ENCODE measurements at regions not wholly inside any gene's neighbourhood (a gene's known extent, or its start where the extent isn't known, plus 50 kb on each side); places are given as distances from the start of the nearest gene placed in this dataset.
A peak's percentile ranks its signal among the peaks of the same experiment; 100 is the strongest.

GRCh38 chr1:168942165-168942564, 164.3 kb upstream of the ATP1B1 start:
- TF ChIP-seq ESRRG (CRISPR knock-in tag; IDR thresholded peaks at IDR 0.05) (no peak), CSRNP3 (CRISPR knock-in tag; IDR thresholded peaks at IDR 0.05) (no peak), PATZ1 (CRISPR knock-in tag; IDR thresholded peaks at IDR 0.05; ENCODE audit: borderline replicate concordance) (no peak), TSHZ2 (CRISPR knock-in tag; IDR thresholded peaks at IDR 0.05) (no peak), PPARA (CRISPR knock-in tag; IDR thresholded peaks at IDR 0.05; ENCODE audit: borderline replicate concordance) (no peak), POU6F1 (CRISPR knock-in tag; IDR thresholded peaks at IDR 0.05; ENCODE audit: borderline replicate concordance, low read depth) (no peak), ZNF70 (CRISPR knock-in tag; IDR thresholded peaks at IDR 0.05) (no peak)
- no peak for ATAC-seq

GRCh38 chr1:168945870-168946269, 160.6 kb upstream of the ATP1B1 start:
- TF ChIP-seq ZNF8 (CRISPR knock-in tag; IDR thresholded peaks at IDR 0.05) (no peak), CREB5 (CRISPR knock-in tag; IDR thresholded peaks at IDR 0.05; ENCODE audit: low read depth) (no peak), TOX (CRISPR knock-in tag; IDR thresholded peaks at IDR 0.05; ENCODE audit: borderline replicate concordance) (no peak), CSDC2 (CRISPR knock-in tag; IDR thresholded peaks at IDR 0.05) (no peak), GLIS3 (CRISPR knock-in tag; IDR thresholded peaks at IDR 0.05) (no peak), ISL1 (CRISPR knock-in tag; IDR thresholded peaks at IDR 0.05) (no peak), TSHZ2 (CRISPR knock-in tag; IDR thresholded peaks at IDR 0.05) (no peak), OSR1 (CRISPR knock-in tag; IDR thresholded peaks at IDR 0.05) (no peak), ZC3H10 (CRISPR knock-in tag; IDR thresholded peaks at IDR 0.05) (no peak), ZFP3 (CRISPR knock-in tag; IDR thresholded peaks at IDR 0.05) (no peak), PPARA (CRISPR knock-in tag; IDR thresholded peaks at IDR 0.05; ENCODE audit: borderline replicate concordance) (no peak), RARB (CRISPR knock-in tag; IDR thresholded peaks at IDR 0.05) (no peak), POU6F1 (CRISPR knock-in tag; IDR thresholded peaks at IDR 0.05; ENCODE audit: borderline replicate concordance, low read depth) (no peak), CSRNP3 (CRISPR knock-in tag; IDR thresholded peaks at IDR 0.05) (no peak), ESRRG (CRISPR knock-in tag; IDR thresholded peaks at IDR 0.05) (no peak), PATZ1 (CRISPR knock-in tag; IDR thresholded peaks at IDR 0.05; ENCODE audit: borderline replicate concordance) (no peak), SNAI2 (CRISPR knock-in tag; IDR thresholded peaks at IDR 0.05) (no peak), ARNTL (CRISPR knock-in tag; IDR thresholded peaks at IDR 0.05; ENCODE audit: borderline replicate concordance, low read depth) (no peak)
- peak; percentile 43; the same call in 2 of the 3 replicates for ATAC-seq
